HG02571 (cell line): ENCODE measurements at regions not wholly inside any gene's neighbourhood (a gene's known extent, or its start where the extent isn't known, plus 50 kb on each side); places are given as distances from the start of the nearest gene placed in this dataset.
"Not testable (repeated sequence)": the region's sequence is repeated elsewhere in the genome, so short reads cannot be mapped to it uniquely, and the experiment has no call there.

ENCODE experiments used
- ATAC-seq: cut with Tn5 transposase; IDR thresholded peaks from one replicate; pipeline ENCODE4 v1.9.1; 2021; ENCODE audit warnings: mild to moderate bottlenecking, moderate library complexity; ENCODE audit not compliant: unreplicated experiment

DNA sequence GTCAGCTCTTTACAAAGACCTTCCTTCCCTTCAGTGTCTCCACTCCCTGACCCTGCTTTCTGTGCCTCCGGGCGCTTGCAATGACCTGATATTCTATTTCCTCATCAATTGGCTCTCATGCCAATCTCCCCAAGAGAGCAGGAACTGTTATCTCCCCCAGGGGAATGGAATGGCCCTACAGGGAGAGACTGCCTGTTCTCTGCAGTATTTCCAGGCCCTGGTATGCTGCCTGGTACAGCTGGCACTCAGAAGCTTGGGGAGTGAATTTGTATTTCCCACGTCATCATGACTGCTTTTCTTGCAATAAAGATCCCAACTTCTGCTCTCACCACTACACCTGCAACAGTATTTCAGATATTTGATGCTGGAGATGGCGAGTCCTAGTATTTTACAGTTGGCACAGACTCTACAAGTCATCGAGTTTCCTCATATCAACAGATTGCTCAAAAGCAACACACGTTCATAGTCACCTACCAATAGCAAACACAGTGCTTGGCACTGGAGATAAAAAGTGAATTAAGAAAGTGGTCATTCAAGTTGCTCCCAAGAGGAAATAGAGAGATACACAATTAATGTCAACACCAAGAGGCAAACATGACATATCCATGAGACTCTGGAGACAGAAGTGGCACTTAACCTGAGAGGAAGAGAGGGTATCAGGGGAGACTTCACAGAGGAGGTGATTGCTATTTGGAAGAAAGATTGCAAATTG lies 90.5 kb upstream of the EGFL6 start:
- ATAC-seq: no peak

DNA sequence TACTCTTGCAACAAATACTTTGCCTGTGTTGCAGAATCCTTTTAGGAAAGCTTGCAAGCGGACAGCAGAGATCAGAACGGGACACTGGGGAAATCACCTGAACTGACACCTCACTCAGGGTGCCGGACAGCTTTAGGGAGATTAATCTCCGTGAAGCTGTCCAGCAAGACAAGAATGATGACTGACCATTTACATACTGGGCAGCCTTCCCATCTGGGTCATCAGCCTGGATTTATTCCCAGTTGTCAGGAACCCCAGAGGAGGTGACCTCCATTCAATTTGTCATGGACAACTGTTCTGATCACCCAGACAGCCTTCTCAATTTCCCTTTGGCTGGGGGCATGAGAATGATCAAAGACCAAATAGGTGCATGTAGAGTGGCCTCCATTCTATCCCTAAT lies 93.0 kb upstream of the EGFL6 start:
- no peak for ATAC-seq

DNA sequence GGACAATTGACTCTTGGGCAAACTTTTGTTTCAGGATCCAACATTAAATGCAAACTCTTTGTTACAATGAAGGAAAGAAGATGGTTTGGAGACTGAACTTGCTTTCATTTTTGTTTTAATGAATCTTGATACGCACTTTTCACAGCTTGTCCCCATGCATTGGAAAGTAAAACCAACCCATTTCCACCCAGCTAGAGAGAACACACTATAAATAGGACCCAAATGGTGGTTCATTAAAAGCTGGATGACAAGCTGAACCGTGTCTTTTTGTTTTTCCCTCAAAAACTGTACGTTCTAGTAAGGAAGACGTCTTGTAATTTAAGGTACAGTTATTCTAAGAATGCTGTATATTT lies 95.3 kb upstream of the EGFL6 start:
- ATAC-seq: peak; percentile 40

DNA sequence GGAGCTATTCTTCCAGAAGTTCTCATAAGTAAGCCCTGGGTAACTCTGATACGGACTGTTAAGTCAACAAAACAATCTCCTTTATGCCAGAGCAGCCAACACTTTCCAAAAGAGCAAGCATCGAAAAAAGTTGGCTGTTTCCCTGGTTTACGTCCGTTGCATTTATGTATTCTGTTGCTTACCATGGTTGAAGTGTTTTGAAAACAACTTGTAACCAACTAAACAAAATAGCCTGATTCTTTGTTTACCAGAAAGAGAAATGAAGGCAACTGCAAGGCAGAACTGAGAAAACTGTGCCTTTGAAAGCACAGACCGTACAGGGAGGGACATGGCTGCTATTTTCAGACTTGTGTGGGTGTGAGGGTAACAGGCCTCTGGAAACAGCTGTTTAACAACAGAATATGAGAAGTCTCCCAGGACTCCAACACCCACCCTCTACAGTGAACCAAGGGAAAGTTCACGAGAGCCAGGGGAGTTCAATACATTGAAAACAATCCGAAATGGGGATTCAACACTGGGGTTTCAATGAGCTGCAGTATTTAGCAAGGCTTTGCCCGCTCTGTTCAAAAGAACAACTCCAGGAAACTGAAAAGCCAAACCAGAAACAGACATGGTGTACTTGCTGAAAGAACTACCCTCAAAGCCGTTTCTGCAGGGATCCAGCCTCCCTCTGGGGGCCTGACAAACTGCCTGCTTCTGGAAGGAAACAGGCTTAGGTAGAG lies 95.8 kb upstream of the EGFL6 start:
- ATAC-seq: peak; percentile 83

DNA sequence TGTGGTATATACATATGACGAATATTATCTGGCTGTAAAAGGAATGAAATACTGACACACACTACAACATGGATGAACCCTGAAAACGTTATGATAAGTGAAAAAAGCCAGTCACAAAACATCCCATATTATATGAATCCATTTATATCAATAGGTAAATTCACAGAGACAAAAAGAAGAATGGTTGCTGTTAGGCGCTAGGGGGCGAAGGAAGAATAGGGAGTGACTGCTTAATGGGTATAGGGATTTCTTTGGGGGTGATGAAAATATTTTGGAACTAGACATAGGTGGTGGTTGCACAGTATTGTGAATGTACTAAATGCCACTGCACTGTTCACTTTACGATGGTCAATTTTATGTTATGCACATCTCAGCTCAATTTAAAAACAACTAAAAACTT lies 96.4 kb upstream of the EGFL6 start:
- no peak for ATAC-seq

DNA sequence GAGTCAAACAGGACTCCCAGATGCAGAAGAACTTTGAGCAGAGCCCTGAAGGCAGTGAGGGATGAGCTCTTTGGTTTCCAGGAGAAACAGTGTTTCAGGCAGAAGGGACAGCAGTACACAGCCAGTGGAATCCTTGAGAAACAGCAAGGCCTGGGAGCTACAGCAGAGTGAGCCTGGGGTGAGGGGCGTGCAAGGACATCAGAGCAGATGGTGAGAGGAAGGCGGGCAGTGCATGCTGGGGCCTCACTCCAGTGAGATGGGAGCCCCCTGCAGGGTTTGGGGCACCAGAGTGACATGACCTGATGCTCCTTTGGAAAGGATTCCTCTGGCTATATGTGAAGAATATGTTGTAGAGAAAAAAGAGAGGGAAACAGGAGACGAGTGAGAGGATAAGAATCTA lies 98.1 kb upstream of the EGFL6 start:
- ATAC-seq: no peak

DNA sequence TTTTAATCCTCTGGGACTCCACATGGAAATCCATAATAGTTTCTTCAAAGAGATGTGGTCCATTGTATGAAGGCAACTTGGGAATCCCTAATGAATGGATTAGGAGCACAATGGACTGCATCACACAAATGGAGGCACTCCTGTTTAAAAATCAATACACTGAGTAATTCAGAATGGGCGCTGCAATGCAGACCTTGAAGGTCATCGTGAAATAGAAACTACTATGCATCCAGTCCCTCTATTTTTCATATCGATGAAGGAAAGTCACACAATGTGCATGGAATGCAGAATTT lies 98.8 kb upstream of the EGFL6 start:
- no peak for ATAC-seq

DNA sequence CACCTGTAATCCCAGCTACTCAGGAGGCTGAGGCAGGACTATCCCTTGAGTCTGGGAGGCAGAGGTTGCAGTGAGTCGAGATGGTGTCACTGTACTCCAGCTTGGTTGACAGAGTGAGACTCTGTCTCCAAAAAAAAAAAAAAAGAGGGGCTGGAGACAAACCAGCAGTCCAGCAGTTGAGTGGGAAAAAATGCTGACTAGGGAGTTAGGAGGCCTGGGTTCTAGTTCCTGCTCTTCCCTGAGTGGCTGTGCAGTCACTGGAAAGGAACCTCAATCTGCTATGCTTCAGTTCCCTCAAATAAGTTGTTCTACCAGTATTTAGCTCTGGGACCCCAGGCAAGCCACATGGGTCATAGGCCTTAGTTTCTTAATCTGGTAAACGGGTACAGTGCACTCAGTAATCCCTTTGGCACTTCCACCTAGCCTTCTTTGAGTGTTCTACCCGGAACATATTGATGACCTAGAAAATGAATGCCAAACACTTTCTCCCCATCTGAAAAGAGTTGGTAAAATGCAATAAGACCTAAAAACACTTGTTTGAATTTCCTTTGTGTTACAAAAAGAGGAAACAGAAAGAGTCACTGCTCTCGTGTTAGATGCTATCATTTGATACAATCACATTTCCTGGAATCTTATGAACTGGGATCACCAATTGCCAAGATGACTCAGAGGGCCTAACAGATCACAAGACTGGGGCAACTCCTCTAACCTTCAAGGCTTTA lies 99.3 kb upstream of the EGFL6 start:
- ATAC-seq: no peak

DNA sequence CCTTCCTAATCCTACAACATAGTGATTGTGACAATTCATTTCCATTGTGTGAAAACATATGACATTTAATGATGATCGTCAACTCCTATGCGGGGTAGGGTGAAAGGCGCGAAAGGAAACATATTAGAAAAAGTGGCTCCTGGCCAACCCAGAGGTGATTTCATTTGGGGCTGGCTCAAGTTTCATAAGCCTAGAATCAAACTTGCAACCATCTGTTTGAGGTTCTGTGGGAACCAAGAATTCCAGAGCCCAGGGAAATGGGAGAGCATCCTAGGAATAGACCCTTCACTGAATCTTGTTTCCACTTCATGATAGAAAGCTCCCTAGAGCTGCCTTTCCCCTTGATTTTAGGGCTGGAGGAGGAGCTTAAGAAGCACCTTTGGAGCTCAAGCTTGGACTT lies 101.3 kb upstream of the EGFL6 start:
- ATAC-seq: no peak

DNA sequence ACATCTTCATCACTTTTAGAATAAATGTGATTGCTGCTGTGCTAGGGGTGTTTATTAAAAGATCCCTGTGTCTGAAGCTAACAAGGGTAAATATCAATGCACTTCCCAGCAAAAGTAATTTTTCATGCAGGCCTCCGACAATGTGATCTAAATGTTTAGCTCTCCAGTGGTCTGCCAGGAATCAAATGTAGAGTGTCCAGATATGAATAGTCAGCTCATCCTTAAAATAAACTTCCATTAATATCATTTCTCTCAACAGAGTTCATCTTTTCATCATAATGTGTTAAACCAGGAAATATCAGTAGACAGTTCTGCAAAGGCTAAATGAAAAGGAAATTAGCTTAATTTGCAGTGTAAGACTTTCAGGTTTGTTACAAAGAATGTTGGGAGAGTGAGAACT lies 102.2 kb upstream of the EGFL6 start:
- no peak for ATAC-seq

DNA sequence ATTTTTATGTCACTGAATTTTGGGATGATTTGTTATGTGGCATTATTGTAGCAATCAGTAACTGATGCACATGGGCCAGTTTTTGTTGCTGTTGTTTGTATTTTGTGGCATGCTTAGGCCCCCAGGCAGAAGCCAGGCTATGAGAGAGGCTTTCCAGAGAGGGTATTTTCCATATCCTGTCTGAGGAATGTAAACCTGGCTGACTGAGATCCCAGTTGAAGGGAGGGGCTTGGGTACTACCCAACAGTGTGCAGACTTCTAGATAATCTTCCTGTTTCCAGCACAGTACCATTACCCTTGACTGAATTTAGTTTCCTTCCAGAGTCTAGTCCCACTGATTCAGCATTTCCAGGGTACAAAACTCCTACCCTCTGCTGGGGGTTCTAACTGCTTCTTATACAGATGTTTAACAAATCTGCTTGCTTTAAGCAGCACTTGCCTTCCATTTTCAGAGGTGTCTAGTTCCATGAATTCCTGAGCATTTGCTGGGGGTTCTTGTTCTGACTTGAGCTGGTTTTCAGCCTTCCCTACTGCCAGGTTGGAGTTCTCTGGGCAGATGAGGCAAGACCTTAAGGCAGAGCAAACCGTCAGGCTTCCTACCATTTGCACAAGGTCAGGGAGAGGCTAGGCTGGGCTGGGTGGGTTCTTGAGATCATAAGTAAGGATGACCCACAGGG lies 104.7 kb upstream of the EGFL6 start:
- ATAC-seq: no peak

DNA sequence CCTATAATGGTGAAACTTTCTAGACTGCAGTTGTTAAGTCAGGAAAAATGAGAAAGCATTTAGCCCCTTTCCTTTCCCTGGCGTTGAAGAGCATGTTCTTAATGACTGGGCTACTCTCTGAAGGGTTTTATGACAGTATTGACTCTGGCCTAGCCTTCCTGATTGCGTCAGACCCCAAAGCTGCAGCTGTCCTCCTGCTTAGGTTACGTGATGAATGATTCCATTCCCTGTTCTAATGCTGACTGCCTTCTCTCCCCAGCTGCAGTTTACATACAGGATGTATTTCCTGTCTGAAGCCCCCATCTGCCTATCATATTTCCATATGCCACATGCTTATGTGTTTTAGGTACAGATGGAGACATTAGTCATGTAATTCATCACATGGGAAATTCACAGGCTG lies 105.8 kb upstream of the EGFL6 start:
- no peak for ATAC-seq

DNA sequence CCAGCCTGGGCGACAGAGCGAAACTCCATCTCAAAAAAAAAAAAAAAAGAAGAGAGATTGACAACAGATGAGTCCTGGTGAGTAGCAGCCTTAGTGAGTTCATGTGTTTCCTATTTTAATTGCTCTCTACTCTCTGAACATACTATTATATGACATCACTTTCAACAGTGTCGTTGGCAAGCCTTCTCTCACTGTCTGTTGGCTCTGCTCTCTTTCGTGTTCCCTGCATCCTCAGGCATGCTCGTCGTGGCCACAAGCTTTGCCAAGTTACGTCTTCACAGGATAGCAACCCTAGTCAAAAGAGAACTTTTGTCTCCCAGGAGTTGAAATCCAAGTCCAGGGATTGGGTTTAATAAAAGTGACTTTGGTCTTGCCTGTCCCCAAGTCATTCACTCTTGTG lies 117.1 kb upstream of the EGFL6 start:
- ATAC-seq: no peak

DNA sequence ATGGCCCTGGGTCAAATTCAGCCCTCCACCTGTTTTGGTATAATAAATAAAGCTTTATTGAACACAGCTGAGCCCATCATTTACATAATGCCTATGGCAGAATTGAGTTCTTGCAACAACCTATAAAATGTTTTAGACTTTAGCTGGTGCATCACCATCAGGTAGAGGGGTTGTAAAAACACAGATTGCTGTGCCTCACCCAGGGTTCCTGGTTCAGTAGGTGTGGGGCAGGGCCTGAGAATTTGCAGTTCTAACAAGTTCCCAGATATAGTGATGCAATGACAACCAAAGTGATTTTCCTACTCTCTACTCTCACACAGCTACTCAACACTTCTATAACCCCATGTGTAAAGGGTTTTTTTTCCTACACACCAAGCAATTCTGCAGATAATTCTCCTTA lies 120.0 kb upstream of the EGFL6 start:
- ATAC-seq: no peak

DNA sequence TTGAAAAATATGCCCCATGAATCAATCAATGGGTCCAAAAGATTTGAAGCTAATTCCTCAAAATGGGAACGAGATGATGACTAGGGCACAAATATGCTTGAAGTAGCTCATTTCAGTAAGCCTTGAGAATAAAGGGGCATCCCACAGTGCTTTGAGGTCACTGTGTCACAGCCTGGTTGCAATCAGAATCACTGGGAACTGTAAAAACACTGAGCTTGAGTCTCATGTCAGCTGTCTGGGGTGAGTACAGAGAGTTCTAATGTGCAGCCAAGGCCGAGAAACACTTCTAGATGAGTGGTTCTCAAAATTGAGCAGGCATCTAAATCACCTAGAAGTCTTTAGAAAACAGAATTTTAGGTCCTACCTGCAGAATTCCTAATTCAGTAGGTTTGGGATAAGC lies 120.5 kb upstream of the EGFL6 start:
- ATAC-seq: no peak

DNA sequence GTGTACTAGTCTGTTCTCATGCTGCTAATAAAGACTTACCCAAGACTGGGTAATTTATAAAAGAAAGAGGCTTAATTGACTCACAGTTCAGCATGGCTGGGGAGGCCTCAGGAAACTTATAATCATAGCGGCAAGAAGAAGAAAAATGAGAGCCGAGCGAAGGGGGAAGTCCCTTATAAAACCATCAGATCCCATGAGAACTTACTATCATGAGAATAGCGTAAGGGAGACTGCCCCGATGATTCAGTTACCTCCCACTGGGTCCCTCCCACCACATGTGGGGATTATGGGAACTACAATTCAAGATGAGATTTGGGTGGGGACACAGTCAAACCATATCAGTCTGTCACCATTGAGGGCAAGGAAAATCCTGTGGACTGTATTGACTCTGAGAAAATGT lies 121.8 kb upstream of the ATXN3L start:
- ATAC-seq: not testable (repeated sequence)

DNA sequence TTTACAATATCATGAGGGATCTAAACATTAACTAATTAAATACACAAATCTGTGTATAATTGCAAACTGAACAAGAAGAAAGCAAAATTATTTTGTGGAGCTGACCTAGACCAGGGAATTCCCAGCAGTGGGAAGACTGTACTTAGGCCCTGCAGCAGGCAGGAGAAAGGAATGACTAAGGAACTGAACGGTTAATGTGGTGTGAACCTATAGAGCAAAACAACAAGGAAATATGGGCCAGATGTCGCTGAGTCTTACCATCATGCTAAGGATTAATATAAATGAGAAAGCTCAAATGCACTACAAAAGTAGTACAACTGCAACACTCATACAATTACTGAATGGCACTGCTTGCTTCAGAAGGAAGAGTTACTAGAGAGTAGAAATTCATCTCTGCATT lies 120.3 kb upstream of the ATXN3L start:
- no peak for ATAC-seq

DNA sequence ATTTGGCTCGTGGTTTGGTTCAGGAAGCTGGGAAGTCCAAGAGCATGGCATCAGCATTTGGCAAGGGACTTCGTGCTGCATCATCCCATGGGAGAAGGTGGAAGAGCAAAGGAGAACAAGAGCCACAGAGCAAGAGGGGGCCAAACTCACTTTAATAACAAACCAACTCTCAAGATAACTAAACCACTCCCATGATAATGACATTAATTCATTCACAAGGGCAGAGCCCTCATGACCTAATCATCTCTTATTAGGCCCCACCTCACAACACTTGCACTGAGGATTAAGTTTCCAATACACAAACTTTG lies 113.4 kb upstream of the ATXN3L start:
- no peak for ATAC-seq

DNA sequence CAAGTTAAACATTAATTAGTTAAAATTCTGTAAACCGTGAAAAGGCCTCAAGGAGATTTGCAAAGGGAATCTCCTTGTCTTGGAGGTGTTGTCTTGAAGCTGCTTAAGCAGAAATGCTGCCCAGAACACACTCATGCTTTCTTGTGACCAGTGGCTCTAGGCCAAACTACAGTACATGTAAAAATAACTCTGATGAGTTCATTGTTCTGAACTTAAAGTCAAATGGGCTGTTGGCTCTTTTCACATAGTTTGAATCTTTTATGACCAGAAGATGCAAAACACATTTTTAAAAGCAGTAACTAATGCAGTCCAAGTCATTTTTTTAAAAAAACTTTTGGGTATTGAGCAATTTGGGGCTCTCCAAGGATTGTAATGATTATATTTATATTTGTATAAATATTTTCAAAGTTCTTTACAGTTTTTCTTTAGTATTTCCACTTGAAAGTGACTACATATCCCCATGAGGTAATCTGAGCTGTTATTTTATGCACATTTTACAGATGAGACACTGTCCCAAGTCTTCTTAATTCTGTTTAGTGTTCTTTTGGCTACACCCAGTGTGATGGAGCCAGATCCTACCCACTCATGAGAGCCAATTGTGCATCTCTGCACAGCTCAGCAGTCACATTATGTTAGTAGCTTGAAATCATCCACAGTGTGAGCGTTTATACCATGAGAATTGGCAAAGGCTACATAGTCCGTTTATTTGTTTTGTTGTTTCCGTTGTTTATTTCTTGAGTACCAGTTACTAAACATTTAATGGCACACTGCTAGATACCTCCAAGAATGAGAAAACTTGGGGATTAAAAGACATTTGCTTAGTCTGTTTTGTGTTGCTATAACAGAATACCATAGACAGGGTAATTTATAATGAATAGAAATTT lies 112.8 kb upstream of the ATXN3L start:
- ATAC-seq: no peak

DNA sequence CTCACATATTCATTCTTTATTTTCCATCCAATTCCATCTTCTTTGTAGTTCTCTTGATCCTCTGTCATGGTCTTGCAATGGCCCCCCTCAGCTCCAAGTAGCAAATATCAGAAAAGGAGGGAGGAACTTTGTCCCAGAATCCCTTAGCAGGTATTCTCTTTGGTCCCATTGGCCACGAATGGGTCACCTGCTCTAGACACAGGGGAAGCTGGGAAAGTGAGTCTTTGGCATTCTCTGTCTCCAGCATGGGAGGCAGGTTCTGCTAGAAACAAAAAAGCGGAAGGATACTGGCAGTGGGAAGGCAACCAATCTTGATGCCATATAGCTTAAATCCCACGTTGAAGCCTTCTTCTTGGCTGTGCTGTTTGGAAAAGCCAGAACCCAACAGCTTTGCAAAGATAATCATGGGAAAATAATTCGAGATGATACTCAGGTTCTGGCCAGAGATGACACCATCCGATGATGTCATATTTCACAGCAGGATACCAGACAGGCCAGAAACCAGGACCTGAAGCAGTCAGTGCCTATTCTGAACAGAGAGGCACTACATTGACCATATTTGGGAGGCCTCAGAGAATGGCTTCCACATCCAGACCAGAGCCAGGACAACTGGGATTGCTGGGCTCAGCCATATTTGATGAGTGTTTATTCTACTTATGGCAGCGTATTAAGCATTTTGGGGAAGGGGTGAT lies 110.4 kb upstream of the ATXN3L start:
- ATAC-seq: no peak
